ENCODE measurements at regions not wholly inside any gene's neighbourhood (a gene's known extent, or its start where the extent isn't known, plus 50 kb on each side); places are given as distances from the start of the nearest gene placed in this dataset.

DNA sequence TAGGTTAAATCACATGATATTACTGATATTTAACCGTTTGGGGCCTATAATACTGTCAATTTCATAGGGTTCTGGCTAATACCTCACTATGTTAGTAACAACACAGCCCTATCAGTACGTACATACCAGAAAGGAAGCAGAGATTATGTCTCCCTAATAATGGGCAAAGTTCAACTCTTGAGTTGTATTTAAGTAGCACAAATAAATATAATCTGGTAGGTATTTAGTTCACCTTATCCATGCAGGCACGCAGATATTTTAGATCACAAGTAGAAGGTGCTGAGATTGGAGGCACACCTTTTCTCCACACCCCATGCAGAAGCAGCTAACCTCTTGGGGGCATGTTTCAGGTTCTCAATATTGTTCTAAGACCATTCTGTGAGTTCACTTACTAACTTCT is 118.9 kb downstream of the IRS1 start:
- in situ Hi-C loops (cut with MboI; ENCODE audit: low sequenced_read_pairs): no loop called here

- in situ Hi-C loops (cut with MboI; ENCODE audit: low sequenced_read_pairs): no loop called here
These were observed 120.1 kb downstream of the IRS1 start for GRCh38 chr2:226679389-226680065.

DNA sequence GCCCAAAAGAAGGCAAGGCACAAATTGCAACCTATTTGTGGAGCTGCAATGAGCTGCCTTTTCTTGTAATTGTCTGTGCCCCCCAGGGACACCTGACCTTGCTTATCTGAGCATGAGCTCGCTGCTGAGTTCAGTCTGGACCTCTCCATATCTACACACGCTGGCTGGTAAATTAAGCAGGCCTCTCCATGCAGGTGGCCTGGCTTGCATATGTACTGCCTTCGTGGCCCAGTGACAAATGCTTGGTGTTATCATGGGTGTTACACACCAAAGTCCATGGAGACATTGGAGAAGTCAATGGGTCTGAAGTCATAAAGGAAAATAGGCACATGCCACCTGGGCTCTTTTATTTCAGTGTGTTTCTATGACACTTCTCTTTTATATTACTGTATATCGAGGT is 121.2 kb downstream of the IRS1 start:
- in situ Hi-C loops (cut with MboI; ENCODE audit: low sequenced_read_pairs): no loop called here

DNA sequence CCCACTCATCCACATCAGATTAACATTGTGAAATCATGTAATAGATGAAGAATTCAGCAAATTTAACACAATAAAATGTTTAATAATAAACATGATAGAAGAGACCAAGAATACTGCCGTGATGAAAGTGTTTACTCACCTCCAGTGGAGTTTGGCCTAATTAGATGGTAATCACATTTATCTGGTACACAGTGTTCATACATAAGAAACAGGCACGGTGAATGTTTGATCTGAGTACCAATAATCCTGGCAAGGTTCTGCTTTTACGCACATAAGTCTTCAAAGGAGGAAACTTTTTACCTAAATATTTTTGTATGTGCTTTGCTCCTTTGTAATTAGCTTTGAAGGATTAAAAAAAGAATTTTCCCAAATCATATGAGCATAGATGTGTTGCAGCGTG is 122.5 kb downstream of the IRS1 start:
- in situ Hi-C loops (cut with MboI; ENCODE audit: low sequenced_read_pairs): no loop called here

DNA sequence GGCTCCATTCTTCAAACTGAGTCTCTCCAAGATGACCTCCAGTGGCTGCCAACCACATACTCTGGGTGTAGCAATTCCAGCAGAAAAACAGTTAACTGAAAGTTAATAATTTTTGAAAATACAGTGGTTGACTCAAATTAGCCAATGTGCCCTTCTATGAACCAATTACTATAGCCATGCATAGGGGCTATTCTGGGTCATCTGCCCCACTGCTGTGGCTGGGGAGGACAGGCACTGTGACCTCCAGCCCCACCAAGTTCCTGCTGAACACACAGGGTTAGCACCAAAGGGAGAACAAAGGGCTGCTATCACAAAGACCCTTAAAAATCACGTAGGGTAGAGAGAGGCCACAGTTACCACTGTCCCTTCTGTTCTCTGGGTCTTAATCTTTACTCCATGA is 123.0 kb downstream of the IRS1 start:
- in situ Hi-C loops (cut with MboI; ENCODE audit: low sequenced_read_pairs): no loop called here

- in situ Hi-C loops (cut with MboI; ENCODE audit: low sequenced_read_pairs): no loop called here
These were observed 125.5 kb downstream of the IRS1 start for GRCh38 chr2:226674123-226674522.

DNA sequence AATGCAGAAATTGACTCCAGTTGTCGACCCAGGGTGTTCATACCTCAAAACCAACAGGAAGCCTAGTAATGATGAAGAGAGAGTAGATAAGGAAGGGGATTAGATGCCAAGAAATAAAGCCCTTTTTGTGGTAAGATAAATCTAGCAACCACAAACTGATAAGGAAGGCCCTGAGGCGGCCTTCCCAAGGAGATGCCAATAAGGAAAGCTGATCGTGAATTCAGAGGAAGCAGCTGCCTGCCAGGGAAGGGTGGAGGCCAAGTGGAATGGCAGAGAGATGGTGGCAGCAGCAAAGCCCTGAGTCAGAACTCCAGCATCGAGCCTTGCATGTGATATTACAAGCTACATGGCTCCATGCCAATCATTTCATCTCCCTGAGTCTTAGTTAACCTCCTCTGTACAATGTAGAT is 126.3 kb downstream of the IRS1 start:
- in situ Hi-C loops (cut with MboI; ENCODE audit: low sequenced_read_pairs): no loop called here

- in situ Hi-C loops (cut with MboI; ENCODE audit: low sequenced_read_pairs): no loop called here
These were observed 128.4 kb downstream of the IRS1 start for GRCh38 chr2:226671141-226671676.

- in situ Hi-C loops (cut with MboI; ENCODE audit: low sequenced_read_pairs): no loop called here
These were observed 129.7 kb downstream of the IRS1 start for GRCh38 chr2:226669905-226670304.

GRCh38 chr2:226669249-226669648 is 130.4 kb downstream of the IRS1 start:
- in situ Hi-C loops (cut with MboI; ENCODE audit: low sequenced_read_pairs): no loop called here

DNA sequence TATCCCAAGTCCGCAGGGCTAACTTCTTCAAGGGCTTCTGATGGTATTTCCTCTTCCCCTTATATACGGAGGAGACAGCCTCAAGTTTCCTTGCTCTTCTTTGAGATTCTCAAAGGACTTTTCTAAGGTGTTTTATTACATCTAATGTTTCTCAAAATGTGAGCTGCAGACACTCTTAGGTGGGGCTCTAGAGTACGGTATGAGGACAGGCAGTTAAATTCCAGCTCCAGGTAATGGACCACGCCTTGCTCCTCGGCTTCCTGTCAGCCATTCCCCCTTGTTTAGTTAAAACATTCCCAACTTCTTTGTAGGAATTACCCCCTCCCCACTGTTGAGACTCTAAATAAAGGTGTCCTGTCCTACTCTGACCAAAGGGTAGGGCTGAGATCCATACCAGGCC is 131.9 kb downstream of the IRS1 start:
- in situ Hi-C loops (cut with MboI; ENCODE audit: low sequenced_read_pairs): no loop called here

GRCh38 chr2:226665306-226665831 is 134.3 kb downstream of the IRS1 start:
- in situ Hi-C loops (cut with MboI; ENCODE audit: low sequenced_read_pairs): no loop called here

DNA sequence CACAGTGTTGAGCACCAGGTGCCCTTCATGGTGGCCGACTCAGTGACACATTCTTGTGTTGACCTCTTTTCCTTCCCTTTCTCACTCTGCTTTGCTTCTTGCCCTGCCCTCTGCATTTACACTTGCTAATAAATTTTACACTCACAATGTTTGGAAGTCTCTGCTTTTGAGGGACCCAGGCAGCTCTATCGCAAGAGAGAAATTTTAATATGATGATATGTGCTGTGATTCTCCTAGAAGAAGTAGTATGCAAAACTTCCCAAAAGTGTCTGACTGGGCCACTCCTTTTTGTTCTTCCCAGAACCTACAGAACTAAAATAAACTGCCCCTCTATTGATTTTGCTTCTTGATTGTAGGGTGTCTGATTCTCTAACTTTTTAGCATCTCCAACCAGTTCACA is 135.0 kb downstream of the IRS1 start:
- in situ Hi-C loops (cut with MboI; ENCODE audit: low sequenced_read_pairs): no loop called here

DNA sequence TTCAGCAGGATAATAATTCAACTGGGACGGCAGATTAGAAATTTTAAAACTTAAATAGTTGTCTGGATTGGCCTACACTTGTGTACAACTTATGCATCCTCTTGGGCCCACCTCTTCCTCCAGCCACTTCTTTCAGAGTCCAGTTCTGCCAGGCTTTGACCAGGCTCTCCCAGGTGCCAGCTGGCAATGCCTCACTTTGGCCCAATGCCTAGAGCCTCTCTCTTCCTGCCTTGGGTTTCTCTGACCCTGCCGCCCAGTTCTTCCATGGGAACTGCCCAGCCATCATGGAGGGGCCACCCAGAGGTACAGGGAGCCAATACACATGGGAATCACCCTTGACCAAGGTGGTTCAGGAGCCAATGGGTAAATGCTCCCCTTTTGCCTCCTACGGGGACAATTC is 135.5 kb downstream of the IRS1 start:
- in situ Hi-C loops (cut with MboI; ENCODE audit: low sequenced_read_pairs): no loop called here

DNA sequence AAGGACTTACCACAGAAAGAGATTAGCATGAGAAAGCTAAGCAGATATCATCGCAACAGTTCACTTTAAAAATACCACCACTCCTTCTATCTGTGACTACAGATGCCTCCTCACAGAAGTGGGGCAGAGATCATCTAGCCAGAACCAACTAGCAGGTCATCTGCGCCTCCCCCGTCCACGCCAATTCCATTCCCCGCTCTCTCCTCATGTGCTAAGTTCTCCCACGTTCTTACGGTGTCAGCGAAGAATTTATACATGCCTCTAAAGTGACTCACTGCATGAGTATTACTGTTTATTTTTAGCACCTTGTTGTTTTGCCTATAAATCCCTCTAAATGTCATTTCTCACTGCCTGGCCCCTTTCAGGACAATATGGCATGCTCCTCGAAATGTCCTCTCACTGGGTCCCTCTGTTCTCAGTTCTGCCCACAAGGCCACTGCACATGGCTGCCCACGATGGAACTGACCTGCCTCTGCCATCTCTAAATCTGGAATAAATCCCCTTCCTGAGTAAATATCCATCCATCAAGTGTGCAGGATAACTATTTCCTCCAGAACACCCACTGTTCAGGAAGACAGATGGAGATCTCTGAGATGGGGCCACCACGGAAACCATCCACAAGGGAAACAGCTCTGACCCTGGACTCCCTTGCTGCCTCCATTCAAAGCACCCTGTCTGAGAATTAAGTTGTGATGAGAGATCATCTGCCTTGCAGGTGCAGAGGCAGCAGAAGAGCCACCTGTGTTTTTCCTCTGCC is 137.7 kb downstream of the IRS1 start:
- in situ Hi-C loops (cut with MboI; ENCODE audit: low sequenced_read_pairs): no loop called here

- in situ Hi-C loops (cut with MboI; ENCODE audit: low sequenced_read_pairs): no loop called here
These were observed 139.1 kb downstream of the IRS1 start for GRCh38 chr2:226660526-226660925.

GRCh38 chr2:226660124-226660523 is 139.5 kb downstream of the IRS1 start:
- in situ Hi-C loops (cut with MboI; ENCODE audit: low sequenced_read_pairs): no loop called here

GRCh38 chr2:226659410-226659809 is 140.2 kb downstream of the IRS1 start:
- in situ Hi-C loops (cut with MboI; ENCODE audit: low sequenced_read_pairs): no loop called here

DNA sequence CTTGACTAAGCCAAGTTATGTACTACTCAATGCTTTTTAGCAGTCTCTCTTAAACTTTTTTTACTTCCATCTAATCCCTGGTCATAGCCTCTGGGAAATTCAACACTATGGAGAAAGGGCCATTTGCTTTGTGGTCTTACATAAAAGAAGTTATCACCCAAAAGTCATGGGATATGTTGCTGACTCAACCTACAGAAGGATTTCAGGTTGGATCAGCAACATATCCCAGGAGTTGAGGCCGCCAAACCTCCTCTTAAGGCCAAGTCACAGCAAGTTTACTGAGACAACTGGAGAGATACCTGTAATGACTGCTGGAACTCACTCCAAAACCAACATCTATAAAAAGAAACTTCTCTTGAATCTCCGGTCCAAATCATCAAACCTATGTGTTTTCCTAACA is 141.1 kb downstream of the IRS1 start:
- in situ Hi-C loops (cut with MboI; ENCODE audit: low sequenced_read_pairs): no loop called here

GRCh38 chr2:226657340-226658053 is 142.1 kb downstream of the IRS1 start:
- in situ Hi-C loops (cut with MboI; ENCODE audit: low sequenced_read_pairs): no loop called here

DNA sequence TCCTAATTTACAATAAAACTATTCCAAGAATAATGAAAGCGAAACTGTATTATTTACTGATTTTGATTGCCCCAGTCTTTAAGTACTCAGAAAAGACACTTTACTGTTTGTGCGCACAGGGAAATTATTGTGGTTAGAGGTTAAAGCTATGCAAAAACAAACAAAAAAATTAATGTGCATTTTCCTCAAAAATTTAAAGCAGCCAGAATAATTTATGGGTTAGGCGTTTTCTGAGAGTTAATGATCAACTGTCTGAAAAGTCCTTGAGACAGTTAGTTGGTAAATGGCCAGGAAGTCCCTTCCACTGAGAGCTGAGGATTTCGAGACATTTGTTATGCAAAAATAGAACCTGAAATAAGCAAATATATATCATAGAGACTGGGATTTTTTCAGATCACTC is 143.3 kb downstream of the IRS1 start:
- in situ Hi-C loops (cut with MboI; ENCODE audit: low sequenced_read_pairs): no loop called here

DNA sequence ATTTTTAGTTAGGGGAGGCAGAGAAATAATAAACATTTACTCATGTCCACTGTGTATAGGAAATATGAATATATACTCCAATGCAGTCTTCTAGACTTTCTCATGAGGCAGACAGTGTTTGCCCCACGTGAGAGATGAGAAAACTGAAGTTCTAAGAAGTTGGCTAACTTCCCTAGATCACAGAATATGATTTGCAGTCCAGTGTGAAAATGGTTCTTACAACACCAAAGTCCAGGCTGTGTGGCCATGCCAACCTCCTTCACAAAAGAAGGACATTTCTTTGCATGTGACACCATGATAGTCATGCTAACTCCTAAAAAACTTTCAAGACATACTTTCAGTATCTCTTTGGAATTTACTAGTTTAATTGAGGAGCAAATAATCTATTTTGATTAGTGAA is 143.7 kb downstream of the IRS1 start:
- in situ Hi-C loops (cut with MboI; ENCODE audit: low sequenced_read_pairs): no loop called here
